Fibroblast of the conjunctiva (primary cell): ENCODE measurements at regions not wholly inside any gene's neighbourhood (a gene's known extent, or its start where the extent isn't known, plus 50 kb on each side); places are given as distances from the start of the nearest gene placed in this dataset.
"Not testable (repeated sequence)": the region's sequence is repeated elsewhere in the genome, so short reads cannot be mapped to it uniquely, and the experiment has no call there.

ENCODE experiments used
- DNase-seq: peaks from one replicate; pipeline ENCODE4 v3.0.0-alpha.2; 2010; ENCODE audit warnings: low read depth

- not testable (repeated sequence) for DNase-seq
These were observed 124.7 kb upstream of the PRKX start for GRCh38 chrX:3837958-3838643.

- not testable (repeated sequence) for DNase-seq
These were observed 123.8 kb upstream of the PRKX start for GRCh38 chrX:3837211-3837610.

GRCh38 chrX:3833761-3834542, 120.5 kb upstream of the PRKX start:
- DNase-seq: not testable (repeated sequence)

- DNase-seq: not testable (repeated sequence)
These were observed 116.6 kb upstream of the PRKX start for GRCh38 chrX:3830020-3830419.

GRCh38 chrX:3829041-3829531, 115.6 kb upstream of the PRKX start:
- DNase-seq: not testable (repeated sequence)

GRCh38 chrX:3828378-3829040, 115.1 kb upstream of the PRKX start:
- not testable (repeated sequence) for DNase-seq

- not testable (repeated sequence) for DNase-seq
These were observed 110.6 kb upstream of the PRKX start for GRCh38 chrX:3824008-3824407.

GRCh38 chrX:3820167-3820566, 106.7 kb upstream of the PRKX start:
- DNase-seq: peak; percentile 24

- DNase-seq: not testable (repeated sequence)
These were observed 104.0 kb upstream of the PRKX start for GRCh38 chrX:3817480-3817879.

GRCh38 chrX:3815896-3816664, 102.6 kb upstream of the PRKX start:
- DNase-seq: peak; percentile 5

- DNase-seq: peak; percentile 47
These were observed 98.2 kb upstream of the PRKX start for GRCh38 chrX:3811331-3812311.

- no peak for DNase-seq
These were observed 94.5 kb upstream of the PRKX start for GRCh38 chrX:3807906-3808305.

GRCh38 chrX:3806630-3807029, 93.2 kb upstream of the PRKX start:
- DNase-seq: no peak

- no peak for DNase-seq
These were observed 90.3 kb upstream of the PRKX start for GRCh38 chrX:3803713-3804112.

- no peak for DNase-seq
These were observed 89.9 kb upstream of the PRKX start for GRCh38 chrX:3803305-3803704.

- not testable (repeated sequence) for DNase-seq
These were observed 82.0 kb upstream of the PRKX start for GRCh38 chrX:3795411-3795810.

- DNase-seq: no peak
These were observed 78.0 kb upstream of the PRKX start for GRCh38 chrX:3791449-3791848.

GRCh38 chrX:3788494-3789233, 75.2 kb upstream of the PRKX start:
- no peak for DNase-seq

- DNase-seq: no peak
These were observed 74.4 kb upstream of the PRKX start for GRCh38 chrX:3787856-3788255.

GRCh38 chrX:3785822-3786221, 72.4 kb upstream of the PRKX start:
- not testable (repeated sequence) for DNase-seq
